ENCODE measurements at regions not wholly inside any gene's neighbourhood (a gene's known extent, or its start where the extent isn't known, plus 50 kb on each side); places are given as distances from the start of the nearest gene placed in this dataset.

DNA sequence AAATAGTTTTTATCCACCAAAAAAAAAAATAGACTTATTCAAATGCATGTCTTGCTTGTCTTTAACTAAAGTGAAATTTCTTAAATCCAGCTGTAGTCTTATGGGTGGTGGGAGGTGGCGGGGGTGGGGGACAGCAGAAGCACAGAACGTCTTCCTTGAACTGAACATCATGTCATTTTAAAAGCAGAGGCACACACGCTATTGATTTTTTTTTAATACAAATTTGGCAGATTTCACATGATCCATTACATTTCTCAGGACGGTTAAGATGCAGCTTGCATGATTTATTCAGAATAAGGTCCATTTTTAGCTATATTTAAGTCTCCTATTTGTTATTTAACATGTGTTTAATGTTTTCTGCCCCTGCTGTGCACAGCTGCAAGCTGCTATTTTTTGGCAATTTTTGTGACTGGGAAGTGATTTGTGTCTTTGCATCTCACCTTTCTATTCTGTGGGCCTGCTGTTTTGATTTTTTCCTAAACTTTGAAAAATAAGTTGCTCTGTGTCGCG, 274.0 kb downstream of the TSHZ3 start:
- TF ChIP-seq RFX5 (IDR thresholded peaks at IDR 0.05; ENCODE audit: borderline replicate concordance, low read depth, low read length) (no peak), KDM1A (IDR thresholded peaks at IDR 0.05; ENCODE audit: borderline replicate concordance, low read length) (no peak), TAF1 (IDR thresholded peaks at IDR 0.05; ENCODE audit: low read depth, low read length) (no peak), POU5F1 (IDR thresholded peaks at IDR 0.05; ENCODE audit: low read depth, low read length) (no peak), JUN (IDR thresholded peaks at IDR 0.05; ENCODE audit: low read depth, low read length) (no peak), POLR2A (IDR thresholded peaks at IDR 0.05; ENCODE audit: control extremely low read depth in 1 of 2, low read depth in 2 of 2, low read length in 2 of 2) (no peak), EZH2 (IDR thresholded peaks at IDR 0.05; ENCODE audit: low read depth, low read length, severe bottlenecking) (no peak), GABPA (IDR thresholded peaks at IDR 0.05; ENCODE audit: borderline replicate concordance, insufficient read depth, low read length) (no peak), TEAD4 (IDR thresholded peaks at IDR 0.05; ENCODE audit: low read depth, low read length) (no peak)
- TF ChIP-seq, protein P1, sequence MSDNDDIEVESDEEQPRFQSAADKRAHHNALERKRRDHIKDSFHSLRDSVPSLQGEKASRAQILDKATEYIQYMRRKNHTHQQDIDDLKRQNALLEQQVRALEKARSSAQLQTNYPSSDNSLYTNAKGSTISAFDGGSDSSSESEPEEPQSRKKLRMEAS (IDR thresholded peaks at IDR 0.05) = no peak
- TF ChIP-seq, protein P2, sequence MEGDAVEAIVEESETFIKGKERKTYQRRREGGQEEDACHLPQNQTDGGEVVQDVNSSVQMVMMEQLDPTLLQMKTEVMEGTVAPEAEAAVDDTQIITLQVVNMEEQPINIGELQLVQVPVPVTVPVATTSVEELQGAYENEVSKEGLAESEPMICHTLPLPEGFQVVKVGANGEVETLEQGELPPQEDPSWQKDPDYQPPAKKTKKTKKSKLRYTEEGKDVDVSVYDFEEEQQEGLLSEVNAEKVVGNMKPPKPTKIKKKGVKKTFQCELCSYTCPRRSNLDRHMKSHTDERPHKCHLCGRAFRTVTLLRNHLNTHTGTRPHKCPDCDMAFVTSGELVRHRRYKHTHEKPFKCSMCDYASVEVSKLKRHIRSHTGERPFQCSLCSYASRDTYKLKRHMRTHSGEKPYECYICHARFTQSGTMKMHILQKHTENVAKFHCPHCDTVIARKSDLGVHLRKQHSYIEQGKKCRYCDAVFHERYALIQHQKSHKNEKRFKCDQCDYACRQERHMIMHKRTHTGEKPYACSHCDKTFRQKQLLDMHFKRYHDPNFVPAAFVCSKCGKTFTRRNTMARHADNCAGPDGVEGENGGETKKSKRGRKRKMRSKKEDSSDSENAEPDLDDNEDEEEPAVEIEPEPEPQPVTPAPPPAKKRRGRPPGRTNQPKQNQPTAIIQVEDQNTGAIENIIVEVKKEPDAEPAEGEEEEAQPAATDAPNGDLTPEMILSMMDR (IDR thresholded peaks at IDR 0.05; ENCODE audit: control extremely low read depth in 1 of 3, insufficient read depth in 1 of 3, low read depth in 1 of 3, low read length in 3 of 3) = no peak
